Mesodermal cell (in vitro differentiated cells): ENCODE measurements at regions not wholly inside any gene's neighbourhood (a gene's known extent, or its start where the extent isn't known, plus 50 kb on each side); places are given as distances from the start of the nearest gene placed in this dataset.
"Not testable (repeated sequence)": the region's sequence is repeated elsewhere in the genome, so short reads cannot be mapped to it uniquely, and the experiment has no call there.

Experiments used
- H3K27ac ChIP-seq: 2 replicates; pipeline ENCODE4 v1.7.0; 2013; ENCODE audit warnings: mild to moderate bottlenecking, low read depth, low read length, moderate library complexity; ENCODE audit not compliant: severe bottlenecking
- H3K36me3 ChIP-seq: 2 replicates; pipeline ENCODE4 v1.7.1; 2013; ENCODE audit warnings: mild to moderate bottlenecking, low read length, moderate library complexity; ENCODE audit not compliant: control insufficient read depth, insufficient read depth
- H3K4me1 ChIP-seq: one replicate; pipeline ENCODE4 v1.7.1; 2013; ENCODE audit warnings: mild to moderate bottlenecking, low read length; ENCODE audit not compliant: insufficient read depth, control insufficient read depth, poor library complexity, severe bottlenecking
- H3K4me3 ChIP-seq: 2 replicates; pipeline ENCODE4 v1.7.0; 2013; ENCODE audit warnings: low read length, control low read depth, mild to moderate bottlenecking; ENCODE audit not compliant: insufficient read depth, poor library complexity, severe bottlenecking; ENCODE audit errors: extremely low read depth
- H3K9me3 ChIP-seq: 2 replicates; pipeline ENCODE4 v1.7.1; 2013; ENCODE audit warnings: mild to moderate bottlenecking, low read length, moderate library complexity; ENCODE audit not compliant: control insufficient read depth
- WGBS, 2 experiments: methylation state at CpG; one replicate each; pipeline ENCODE4 v1.1.5; 2013; ENCODE audit warnings: missing lambda C conversion rate in 2 of 2; ENCODE audit not compliant: insufficient coverage in 2 of 2; 5-methylcytosine and 5-hydroxymethylcytosine counted together

GRCh38 chr12:48409938-48410337 is 59.2 kb upstream of the ZNF641 start:
- not testable (repeated sequence) for H3K4me1 ChIP-seq, H3K9me3 ChIP-seq, H3K36me3 ChIP-seq, H3K27ac ChIP-seq, H3K4me3 ChIP-seq
- WGBS, 2 experiments, result 62 to 79% methylated on average over 3 of the region's 3 CpGs

- no peak overlapping the region for H3K27ac ChIP-seq
- H3K4me1 ChIP-seq, result no peaks in the 10 kb centered on the region
- WGBS, 2 experiments, result 80% methylated on average over 1 of the region's 3 CpGs; no CpG with 5 or more reads in 1 of the 2 experiments
These were observed 59.0 kb upstream of the ANP32D start for GRCh38 chr12:48413388-48413787.

GRCh38 chr12:48414021-48414420 is 58.3 kb upstream of the ANP32D start:
- WGBS, 2 experiments, result 80 to 90% methylated on average over 2 of the region's 4 CpGs
- Histone ChIP-seq H3K9me3 (peaks cover 8% of the 10 kb centered on the region), H3K27ac (no peak overlapping the region), H3K4me3 (no peak overlapping the region), H3K36me3 (no peaks in the 10 kb centered on the region), H3K4me1 (peaks cover 3% of the 10 kb centered on the region)

More at GRCh38 chr12:48413388-48413787, 59.0 kb upstream of the ANP32D start:
- peaks cover 8% of the 10 kb centered on the region for H3K9me3 ChIP-seq
- H3K36me3 ChIP-seq, result no peaks in the 10 kb centered on the region
- no peak overlapping the region for H3K4me3 ChIP-seq

GRCh38 chr12:48419116-48419935 is 53.0 kb upstream of the ANP32D start:
- Histone ChIP-seq H3K4me3 (no peak overlapping the region), H3K36me3 (no peaks in the 10 kb centered on the region)
- 65 to 74% methylated on average over 2 to 4 of the region's 6 CpGs for WGBS, 2 experiments

GRCh38 chr12:48420039-48420775 is 52.2 kb upstream of the ANP32D start:
- peak overlapping the region; percentile 32 for H3K27ac ChIP-seq
- 17% methylated on average over 1 of the region's 3 CpGs; no CpG with 5 or more reads in 1 of the 2 experiments for WGBS, 2 experiments
- H3K4me1 ChIP-seq, result peaks cover 23% of the 10 kb centered on the region
- H3K36me3 ChIP-seq, result no peaks in the 10 kb centered on the region
- no peak overlapping the region for H3K4me3 ChIP-seq
- no peaks in the 10 kb centered on the region for H3K9me3 ChIP-seq

More at GRCh38 chr12:48419116-48419935, 53.0 kb upstream of the ANP32D start:
- peak overlapping the region; percentile 43 for H3K27ac ChIP-seq
- no peaks in the 10 kb centered on the region for H3K9me3 ChIP-seq
- H3K4me1 ChIP-seq, result peaks cover 23% of the 10 kb centered on the region

- no CpG with 5 or more reads among the region's 1 CpG for WGBS, 2 experiments
- Histone ChIP-seq H3K4me3 (no peak overlapping the region), H3K27ac (no peak overlapping the region), H3K36me3 (no peaks in the 10 kb centered on the region), H3K9me3 (no peaks in the 10 kb centered on the region), H3K4me1 (peaks cover 23% of the 10 kb centered on the region)
These were observed 50.3 kb upstream of the ANP32D start for GRCh38 chr12:48422060-48422459.
